Skeletal muscle cell (primary cell): ENCODE measurements at regions not wholly inside any gene's neighbourhood (a gene's known extent, or its start where the extent isn't known, plus 50 kb on each side); places are given as distances from the start of the nearest gene placed in this dataset.
"Not testable (repeated sequence)": the region's sequence is repeated elsewhere in the genome, so short reads cannot be mapped to it uniquely, and the experiment has no call there.

Source experiments
- DNase-seq: peaks from one replicate; pipeline ENCODE4 v3.0.0-alpha.2; 2010; ENCODE audit warnings: low read depth
- H3K4me3 ChIP-seq: 2 replicates; pipeline ENCODE4 v1.5.1; 2011; ENCODE audit warnings: low read depth, mild to moderate bottlenecking, control low read depth, low read length, moderate library complexity

DNA sequence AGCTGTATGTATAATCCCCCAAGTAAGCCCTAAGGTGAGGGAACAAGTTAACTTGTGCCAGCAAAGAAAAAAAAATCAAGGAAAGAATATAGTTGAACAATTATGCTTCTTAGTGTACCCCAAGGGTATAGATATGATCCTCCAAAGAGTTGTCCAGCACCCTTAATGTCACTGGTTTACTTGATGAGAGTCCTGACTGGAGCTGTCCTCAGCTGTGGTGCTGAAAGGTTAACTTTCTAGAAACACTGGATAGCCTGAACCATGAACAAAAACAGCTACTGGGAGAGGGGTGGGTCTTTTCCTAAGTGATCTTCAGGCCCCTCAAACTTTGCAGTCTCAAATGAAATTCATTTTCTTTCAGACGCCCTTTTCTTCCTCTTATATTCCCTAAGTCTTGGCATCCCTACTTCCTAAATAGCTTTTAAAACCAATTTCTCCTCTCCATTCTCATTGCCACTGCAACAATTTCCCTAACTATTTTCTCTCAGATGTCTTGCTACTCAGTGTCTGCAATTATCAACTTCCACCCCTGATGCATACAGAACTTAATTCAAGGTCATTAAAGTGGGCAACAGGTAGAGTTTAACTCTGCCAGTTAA lies 83.5 kb upstream of the PROKR2 start:
- DNase-seq = no peak
- no peak overlapping the region for H3K4me3 ChIP-seq

DNA sequence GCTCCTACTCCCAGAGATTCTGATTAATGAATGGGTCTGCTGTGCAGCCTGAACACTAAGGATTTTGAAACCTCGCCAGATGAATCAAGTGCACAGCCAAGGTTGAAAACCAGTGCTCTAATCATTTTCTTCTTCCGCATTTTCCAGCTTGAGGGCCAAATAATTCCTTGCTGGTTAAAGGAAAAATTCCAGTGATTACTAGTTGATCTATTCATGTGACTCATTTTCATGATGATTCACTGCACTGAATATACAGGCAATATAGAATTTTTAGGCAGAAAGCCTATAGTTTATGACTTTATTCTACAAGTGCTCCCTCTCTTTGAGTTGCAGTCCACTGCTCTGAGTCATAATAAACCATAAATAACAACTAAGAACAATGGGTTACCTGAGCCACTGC lies 80.6 kb upstream of the PROKR2 start:
- DNase-seq = no peak
- H3K4me3 ChIP-seq = no peak overlapping the region

DNA sequence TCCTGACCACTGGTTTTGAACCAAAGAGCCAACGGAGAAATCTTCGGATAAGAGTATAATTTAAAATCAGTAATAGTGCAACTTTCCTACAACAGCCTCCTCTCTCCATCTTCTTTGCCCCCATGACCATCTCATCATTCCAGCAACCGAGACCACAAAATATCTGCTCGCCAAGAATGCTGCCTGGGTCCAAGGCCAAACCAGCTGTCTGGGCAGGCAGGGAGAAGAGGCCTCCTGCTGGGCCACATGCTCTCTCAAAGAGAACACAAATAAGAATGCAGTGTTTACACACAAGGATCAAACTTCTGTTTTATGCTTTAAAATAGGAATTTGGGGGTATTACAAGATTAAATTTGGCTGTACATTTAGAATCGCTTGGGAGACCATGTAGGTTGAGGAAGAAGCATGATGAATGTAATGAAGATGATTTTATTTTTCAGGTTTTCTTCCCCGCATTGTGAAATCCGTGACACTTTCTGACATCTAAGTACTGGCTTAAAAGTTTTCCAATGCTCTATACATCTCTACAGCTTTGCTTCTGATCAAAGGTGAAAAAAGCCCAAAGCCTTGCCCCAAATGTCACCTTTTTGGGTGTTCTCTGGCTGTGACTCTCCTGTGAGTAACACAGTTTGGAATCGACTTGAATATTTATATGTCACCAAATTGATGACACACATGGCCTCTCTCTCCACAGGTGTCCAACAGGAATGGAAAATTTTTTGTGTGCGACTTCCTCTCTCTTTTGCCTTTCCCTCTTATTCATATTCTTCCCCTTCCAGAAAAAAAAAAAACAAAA lies 79.4 kb upstream of the PROKR2 start:
- DNase-seq = no peak
- H3K4me3 ChIP-seq = no peak overlapping the region

DNA sequence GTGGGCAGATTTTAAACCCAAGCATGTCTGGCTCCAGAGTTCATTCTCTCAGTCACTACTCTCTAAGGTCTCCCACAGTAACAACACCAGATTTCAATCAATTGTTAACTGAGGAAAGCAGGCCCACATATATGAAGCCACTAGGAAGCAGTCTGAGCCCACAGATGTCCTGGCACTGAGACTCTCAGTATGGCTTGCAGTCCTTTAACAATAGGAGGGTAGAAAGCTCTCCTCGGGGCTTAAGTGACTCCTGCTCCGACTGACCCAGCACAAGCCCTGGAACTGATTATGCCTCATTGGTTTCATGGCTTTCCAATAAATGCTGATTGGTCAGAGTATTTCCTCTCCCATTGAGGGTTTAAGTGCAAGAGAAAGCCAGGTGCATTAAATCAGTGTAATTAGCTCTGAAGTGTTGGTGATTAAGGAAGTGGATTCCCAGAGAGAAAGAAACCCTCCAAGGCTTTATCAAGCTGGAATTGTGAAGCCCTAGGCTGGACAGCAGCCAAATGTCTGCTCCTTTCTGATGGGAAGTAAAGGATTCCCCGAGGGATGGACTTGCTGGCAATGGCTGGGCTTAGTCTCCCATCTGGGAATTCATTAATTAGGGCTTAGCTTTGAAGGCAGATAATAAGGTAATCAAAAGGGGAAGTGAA lies 76.6 kb upstream of the PROKR2 start:
- H3K4me3 ChIP-seq = no peak overlapping the region
- no peak for DNase-seq

DNA sequence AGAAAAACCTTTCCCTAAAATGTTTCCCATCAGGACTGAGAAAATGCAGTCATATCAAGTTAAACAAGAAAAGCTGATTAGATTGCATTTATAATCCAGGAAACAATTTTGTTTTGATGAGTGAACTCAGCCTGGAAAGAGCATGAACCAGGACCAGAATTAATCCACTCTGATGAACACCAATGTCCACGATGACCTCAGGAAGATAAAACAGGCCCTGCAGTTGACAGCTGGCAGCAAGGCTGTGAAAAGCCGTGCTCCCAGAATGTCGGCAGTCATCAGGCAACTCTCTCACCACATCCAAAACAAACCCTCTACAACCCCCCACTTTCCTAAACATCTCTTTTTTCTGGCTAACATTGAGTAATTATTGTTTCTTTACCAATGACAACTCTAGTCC lies 74.0 kb upstream of the PROKR2 start:
- DNase-seq = no peak
- H3K4me3 ChIP-seq = no peak overlapping the region

DNA sequence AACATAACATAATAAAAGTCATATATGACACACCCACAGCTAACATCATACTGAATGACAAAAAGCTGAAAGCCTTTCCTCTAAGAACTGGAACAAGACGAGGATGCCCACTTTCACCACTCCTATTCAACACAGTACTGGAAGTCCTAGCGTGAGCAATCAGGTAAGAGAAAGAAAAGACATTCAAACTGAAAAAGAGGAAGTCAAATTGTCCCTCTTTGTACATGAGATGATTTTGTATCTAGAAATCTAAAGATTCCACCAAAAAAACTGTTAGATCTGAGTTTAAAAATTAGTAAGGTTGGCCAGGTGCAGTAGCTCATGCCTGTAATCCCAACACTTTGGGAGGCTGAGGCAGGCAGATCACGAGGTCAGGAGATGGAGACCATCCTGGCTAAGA lies 70.1 kb upstream of the PROKR2 start:
- DNase-seq = not testable (repeated sequence)

DNA sequence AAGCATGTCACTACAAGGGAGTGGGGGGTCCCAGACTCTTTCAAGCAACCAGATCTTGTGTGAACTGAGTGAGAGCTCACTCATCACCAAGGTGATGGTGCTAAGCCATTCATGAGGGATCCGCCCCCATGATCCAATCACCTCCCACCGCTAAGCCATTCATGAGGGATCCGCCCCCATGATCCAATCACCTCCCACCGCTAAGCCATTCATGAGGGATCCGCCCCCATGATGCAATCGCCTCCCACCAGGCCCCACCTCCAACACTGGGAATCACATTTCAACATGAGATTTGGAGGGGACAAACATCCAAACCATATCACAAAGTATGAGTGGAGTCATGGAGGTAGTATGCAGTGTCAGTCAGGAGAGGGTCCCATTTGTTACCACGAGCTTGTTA lies 64.8 kb upstream of the PROKR2 start:
- not testable (repeated sequence) for H3K4me3 ChIP-seq, DNase-seq

More for the DNA sequence above, 70.1 kb upstream of the PROKR2 start:
- H3K4me3 ChIP-seq = not testable (repeated sequence)

DNA sequence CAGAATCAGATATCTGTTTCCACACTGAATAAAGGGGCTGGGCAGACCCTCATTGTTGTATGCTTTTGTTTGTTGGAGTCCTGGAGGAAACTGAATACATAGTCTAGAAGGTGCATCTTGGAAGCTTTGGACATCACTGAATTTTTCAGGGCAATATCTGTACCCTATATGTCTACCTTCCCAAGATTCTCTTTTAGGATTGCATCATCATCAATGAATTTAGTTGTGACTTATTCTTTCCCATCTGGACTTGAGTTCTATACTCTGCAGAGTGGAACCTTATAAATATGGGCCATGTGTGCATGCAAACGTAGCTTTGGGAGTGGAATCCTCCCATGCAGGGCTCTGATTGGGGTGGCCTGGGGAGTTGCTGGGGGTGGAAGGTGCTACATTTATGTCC lies 60.7 kb upstream of the PROKR2 start:
- no peak for DNase-seq

DNA sequence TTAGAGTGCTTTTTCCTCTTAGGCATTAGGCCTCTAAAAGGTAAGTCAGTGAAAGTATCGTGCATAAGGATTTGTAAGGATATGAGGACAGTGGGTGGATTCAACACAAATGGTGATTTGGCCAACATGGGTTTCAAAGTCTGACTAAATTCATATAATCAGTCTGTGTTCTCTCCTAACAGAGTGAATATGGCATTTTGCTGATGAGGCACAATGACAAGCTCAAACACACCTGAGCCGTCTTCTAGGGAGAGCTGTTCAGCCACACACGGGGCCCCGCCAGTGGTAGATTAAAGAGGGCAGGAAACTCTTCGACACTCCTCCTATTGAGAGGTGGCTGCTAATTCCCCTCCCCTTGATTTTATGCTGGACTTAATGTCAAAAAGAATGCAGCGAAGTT lies 59.5 kb upstream of the PROKR2 start:
- no peak for DNase-seq
- H3K4me3 ChIP-seq = no peak overlapping the region

More for the DNA sequence above, 60.7 kb upstream of the PROKR2 start:
- H3K4me3 ChIP-seq = no peak overlapping the region

DNA sequence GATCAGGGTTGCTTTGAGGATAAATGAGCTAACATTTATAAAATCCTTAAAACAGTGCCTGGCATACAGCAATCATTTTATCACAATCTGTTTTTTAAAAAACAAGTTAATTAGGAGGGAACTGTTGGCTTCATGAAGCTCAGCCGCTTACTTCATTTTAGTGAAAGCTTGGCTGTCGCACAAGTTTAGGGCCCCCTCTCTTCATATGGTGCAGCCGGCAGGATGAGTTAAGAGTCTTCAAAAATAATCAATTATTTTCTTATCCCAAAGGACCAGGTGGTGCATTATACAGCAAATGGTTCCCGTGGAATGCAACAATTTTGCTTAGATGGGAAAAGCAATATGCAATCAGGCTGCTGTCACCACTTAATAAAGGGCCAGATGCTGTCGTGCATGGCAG lies 57.4 kb upstream of the PROKR2 start:
- H3K4me3 ChIP-seq = no peak overlapping the region
- DNase-seq = no peak

DNA sequence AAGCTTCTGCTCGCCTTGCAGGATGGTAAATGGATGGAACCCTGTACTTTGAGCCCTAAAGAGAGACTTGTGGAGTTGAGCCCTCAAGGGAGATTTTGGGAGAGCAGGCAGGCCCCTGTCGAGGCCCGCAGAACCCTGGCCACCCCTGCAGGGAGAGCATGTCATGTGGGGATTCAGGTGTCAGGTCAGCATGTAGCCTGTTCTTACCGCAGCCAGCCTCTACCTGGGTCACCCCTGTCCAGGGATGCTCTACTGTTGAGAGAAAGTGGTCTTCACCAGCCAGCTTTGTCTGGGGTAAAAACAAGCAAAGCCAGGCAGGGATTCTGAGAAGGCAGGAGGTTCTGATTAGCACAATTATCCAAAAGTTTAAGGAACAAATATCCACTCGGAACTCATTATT lies 55.6 kb upstream of the PROKR2 start:
- DNase-seq = no peak
- no peak overlapping the region for H3K4me3 ChIP-seq

DNA sequence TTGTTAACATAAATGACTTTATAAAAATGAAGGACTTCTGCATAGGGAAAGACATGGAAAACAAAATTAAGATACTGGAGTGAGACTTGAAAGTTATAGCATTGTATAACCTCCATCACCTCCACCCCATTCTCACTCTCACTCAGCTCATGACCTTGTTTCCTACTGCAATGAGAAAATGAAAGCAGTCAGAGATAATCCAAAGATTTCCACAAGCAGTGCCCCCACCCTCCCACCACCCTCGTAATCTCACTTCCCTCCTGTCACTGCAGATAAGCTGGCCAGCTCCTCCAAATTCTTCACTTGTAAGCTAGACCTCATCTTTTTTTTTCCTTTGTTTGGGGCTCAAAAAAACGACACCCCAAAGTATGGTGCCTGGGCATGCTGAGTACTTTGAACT lies 52.9 kb upstream of the PROKR2 start:
- DNase-seq = no peak
- no peak overlapping the region for H3K4me3 ChIP-seq
